Fibroblast of peridontal ligament (primary cell): ENCODE measurements at regions not wholly inside any gene's neighbourhood (a gene's known extent, or its start where the extent isn't known, plus 50 kb on each side); places are given as distances from the start of the nearest gene placed in this dataset.
"Not testable (repeated sequence)": the region's sequence is repeated elsewhere in the genome, so short reads cannot be mapped to it uniquely, and the experiment has no call there.

ENCODE experiments used
- DNase-seq: peaks from one replicate; pipeline ENCODE4 v3.0.0-alpha.2; 2010; ENCODE audit errors: extremely low read depth

- DNase-seq = no peak
These were observed 54.7 kb upstream of the NRIP1 start for GRCh38 chr21:15119486-15119885.

GRCh38 chr21:15121097-15121654 lies 56.4 kb upstream of the NRIP1 start:
- DNase-seq = no peak

GRCh38 chr21:15121655-15122120 lies 56.9 kb upstream of the NRIP1 start:
- peak; percentile 59 for DNase-seq

- DNase-seq = no peak
These were observed 57.4 kb upstream of the NRIP1 start for GRCh38 chr21:15122241-15122640.

GRCh38 chr21:15124731-15125130 lies 59.9 kb upstream of the NRIP1 start:
- DNase-seq = no peak

GRCh38 chr21:15126948-15127347 lies 62.1 kb upstream of the NRIP1 start:
- no peak for DNase-seq

GRCh38 chr21:15127437-15127836 lies 62.6 kb upstream of the NRIP1 start:
- no peak for DNase-seq

GRCh38 chr21:15128267-15128666 lies 63.5 kb upstream of the NRIP1 start:
- DNase-seq = no peak

- DNase-seq = not testable (repeated sequence)
These were observed 63.9 kb upstream of the NRIP1 start for GRCh38 chr21:15128714-15129113.

GRCh38 chr21:15130326-15130725 lies 65.5 kb upstream of the NRIP1 start:
- DNase-seq = no peak

- no peak for DNase-seq
These were observed 66.0 kb upstream of the NRIP1 start for GRCh38 chr21:15130751-15131150.

- DNase-seq = no peak
These were observed 68.0 kb upstream of the NRIP1 start for GRCh38 chr21:15132781-15133180.

GRCh38 chr21:15134701-15135470 lies 70.1 kb upstream of the NRIP1 start:
- no peak for DNase-seq

- no peak for DNase-seq
These were observed 71.2 kb upstream of the NRIP1 start for GRCh38 chr21:15135867-15136629.

- DNase-seq = no peak
These were observed 73.7 kb upstream of the NRIP1 start for GRCh38 chr21:15138490-15138889.

- no peak for DNase-seq
These were observed 75.1 kb upstream of the NRIP1 start for GRCh38 chr21:15139898-15140297.

- DNase-seq = no peak
These were observed 75.7 kb upstream of the NRIP1 start for GRCh38 chr21:15140321-15141019.

- DNase-seq = no peak
These were observed 76.6 kb upstream of the NRIP1 start for GRCh38 chr21:15141261-15141970.

GRCh38 chr21:15144026-15144425 lies 79.2 kb upstream of the NRIP1 start:
- DNase-seq = peak; percentile 80

GRCh38 chr21:15148437-15148836 lies 83.6 kb upstream of the NRIP1 start:
- DNase-seq = no peak

GRCh38 chr21:15149600-15150224 lies 84.9 kb upstream of the NRIP1 start:
- DNase-seq = no peak
